ENCODE measurements at regions not wholly inside any gene's neighbourhood (a gene's known extent, or its start where the extent isn't known, plus 50 kb on each side); places are given as distances from the start of the nearest gene placed in this dataset.

GRCh38 chrX:155718972-155719586 is 106.3 kb upstream of the TMLHE start:
- Histone ChIP-seq H3K56ac (ENCODE audit: extremely low read depth, insufficient read depth, low read length) (no peak overlapping the region), H2BK15ac (ENCODE audit: low read depth, low read length) (no peak overlapping the region), H3K4me1 (ENCODE audit: control insufficient read depth, insufficient read depth, low read length) (no peaks in the 10 kb centered on the region), H2BK120ac (ENCODE audit: low read depth, low read length) (no peak overlapping the region), H2BK5ac (ENCODE audit: low read depth, low read length, poor library complexity, severe bottlenecking) (no peak overlapping the region), H3K9me3 (ENCODE audit: control insufficient read depth, insufficient read depth, low read length) (peaks cover 2% of the 10 kb centered on the region; the same call in 1 of the 2 replicates), H4K91ac (ENCODE audit: insufficient read depth, low read depth, low read length) (no peak overlapping the region), H3K9ac (ENCODE audit: low read depth, low read length) (no peak overlapping the region), H2BK20ac (ENCODE audit: low read depth, low read length) (no peak overlapping the region), H2AFZ (replicated peaks; ENCODE audit: low read length, poor library complexity) (no peak overlapping the region), H3K18ac (ENCODE audit: low read depth, low read length) (no peak overlapping the region), H3K4me2 (ENCODE audit: low read depth, low read length) (no peak overlapping the region), H4K8ac (ENCODE audit: low read depth in 2 of 2, low read length in 2 of 2) (no peak overlapping the region), H3K14ac (replicated peaks; ENCODE audit: low read depth, low read length) (no peak overlapping the region), H3K4me3 (ENCODE audit: insufficient read depth, low read depth, low read length) (no peak overlapping the region), H3K4ac (ENCODE audit: low read depth, low read length) (no peak overlapping the region), H3K23ac (ENCODE audit: low read depth, low read length) (no peak overlapping the region), H3K36me3 (ENCODE audit: control insufficient read depth, insufficient read depth, low read length) (no peaks in the 10 kb centered on the region), H3K9me1 (ENCODE audit: insufficient read depth, low read length) (no peaks in the 10 kb centered on the region), H3K27me3 (ENCODE audit: control insufficient read depth, insufficient read depth, low read length) (no peaks in the 10 kb centered on the region), H3K27ac (ENCODE audit: insufficient read depth, low read length) (no peak overlapping the region), H4K20me1 (ENCODE audit: insufficient read depth, low read length) (no peaks in the 10 kb centered on the region), H4K5ac (ENCODE audit: low read depth, low read length) (no peak overlapping the region), H3K79me1 (ENCODE audit: low read depth in 1 of 2, low read length in 2 of 2) (no peaks in the 10 kb centered on the region), H2AK9ac (replicated peaks; ENCODE audit: low read depth, low read length, poor library complexity) (no peak overlapping the region), H2AK5ac (ENCODE audit: low read depth, low read length) (no peak overlapping the region)
- BruUV-seq (replicated peaks): no TSS peak
- TF ChIP-seq USF2 (IDR thresholded peaks at IDR 0.05; ENCODE audit: low read depth, low read length): no peak
- no peak for TF ChIP-seq CHD1 (IDR thresholded peaks at IDR 0.05; ENCODE audit: low read depth, low read length)
- no peak for TF ChIP-seq SMC3 (IDR thresholded peaks at IDR 0.05; ENCODE audit: low read depth, low read length)
- no peak for TF ChIP-seq BHLHE40 (IDR thresholded peaks at IDR 0.05; ENCODE audit: low read depth, low read length)
- no peak for TF ChIP-seq RAD21 (IDR thresholded peaks at IDR 0.05; ENCODE audit: low read length)
- TF ChIP-seq FOS (IDR thresholded peaks at IDR 0.05; ENCODE audit: low read depth, low read length): no peak
- no peak for TF ChIP-seq CTCF (conservative IDR thresholded peaks at IDR 0.05; ENCODE audit: low read depth, low read length)
- no peak for ATAC-seq (ENCODE audit: low read depth)
- WGBS, 2 experiments (ENCODE audit: extremely low coverage in 2 of 2, insufficient read length in 1 of 2): 37% methylated on average over 2 of the region's 4 CpGs; no CpG with 5 or more reads in 1 of the 2 experiments
- in situ Hi-C loops (cut with MboI; ENCODE audit: low sequenced_read_pairs): no loop called here
- ChIA-PET CTCF (no interaction called here), POLR2A (ENCODE audit: unreplicated experiment) (no interaction called here)
- dilution Hi-C loops (cut with HindIII; ENCODE audit: low sequenced_read_pairs, unreplicated experiment): no loop called here
- intact Hi-C loops (cut with micrococcal nuclease): no loop called here
- DNase-seq: no peak
